Spinal cord (tissue), 9 donors: ENCODE measurements at regions not wholly inside any gene's neighbourhood (a gene's known extent, or its start where the extent isn't known, plus 50 kb on each side); places are given as distances from the start of the nearest gene placed in this dataset.
A peak's percentile ranks its signal among the peaks of the same experiment; 100 is the strongest.

ENCODE experiments used
- DNase-seq, 6 donors: peaks; one replicate each; pipeline versions ENCODE4 v3.0.0 to v3.0.0-alpha.2; 2013 to 2015; ENCODE audit warnings: low spot score in 6 of 6, low read depth in 4 of 6
- H3K27ac ChIP-seq: one replicate; pipeline ENCODE4 v1.5.1; 2013; ENCODE audit warnings: low read depth, low read length, control low read depth
- H3K27me3 ChIP-seq: one replicate; pipeline ENCODE4 v1.6.1; 2013; ENCODE audit warnings: low read length; ENCODE audit not compliant: control insufficient read depth, insufficient read depth
- H3K36me3 ChIP-seq: one replicate; pipeline ENCODE4 v1.6.1; 2013; ENCODE audit warnings: low read length; ENCODE audit not compliant: control insufficient read depth, insufficient read depth
- H3K4me1 ChIP-seq: one replicate; pipeline ENCODE4 v1.6.1; 2013; ENCODE audit warnings: low read length; ENCODE audit not compliant: control insufficient read depth, insufficient read depth
- H3K4me3 ChIP-seq: one replicate; pipeline ENCODE4 v1.5.1; 2013; ENCODE audit warnings: low read depth, low read length, control low read depth
- H3K9me3 ChIP-seq: one replicate; pipeline ENCODE4 v1.6.1; 2013; ENCODE audit warnings: low read length; ENCODE audit not compliant: control insufficient read depth, insufficient read depth
- WGBS: methylation state at CpG from one replicate; pipeline ENCODE4 v1.1.5; 2013; ENCODE audit warnings: missing lambda C conversion rate; ENCODE audit not compliant: insufficient coverage; 5-methylcytosine and 5-hydroxymethylcytosine counted together
- donor health status: healthy.

DNA sequence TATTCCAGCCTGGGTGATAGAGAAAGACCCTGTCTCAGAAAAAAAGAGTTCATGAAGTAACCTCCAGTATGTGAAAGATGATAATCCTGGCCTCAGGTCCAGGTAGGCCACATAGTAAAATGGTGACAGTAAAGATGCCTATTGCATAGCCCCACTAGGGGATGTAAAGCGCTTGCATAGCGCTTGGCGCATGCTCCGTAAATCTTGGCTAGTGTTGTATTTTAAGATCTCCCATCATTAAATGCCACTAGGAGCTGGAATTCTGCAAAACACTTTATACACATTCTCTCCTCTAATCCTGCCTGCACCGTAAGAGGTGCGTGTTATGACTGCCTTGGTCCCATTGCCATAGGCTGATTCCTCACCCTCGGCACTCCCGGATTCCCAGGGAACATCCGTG lies 153.6 kb downstream of the TFCP2L1 start:
- H3K4me1 ChIP-seq: no peaks in the 10 kb centered on the region
- no peaks in the 10 kb centered on the region for H3K27me3 ChIP-seq
- peaks cover 2% of the 10 kb centered on the region for H3K9me3 ChIP-seq
- no peak overlapping the region for H3K4me3 ChIP-seq
- 87% methylated on average over 5 of the region's 9 CpGs for WGBS
- no peak overlapping the region for H3K27ac ChIP-seq
- DNase-seq: peak in 1 of 6 donors; percentile 19
- no peaks in the 10 kb centered on the region for H3K36me3 ChIP-seq

DNA sequence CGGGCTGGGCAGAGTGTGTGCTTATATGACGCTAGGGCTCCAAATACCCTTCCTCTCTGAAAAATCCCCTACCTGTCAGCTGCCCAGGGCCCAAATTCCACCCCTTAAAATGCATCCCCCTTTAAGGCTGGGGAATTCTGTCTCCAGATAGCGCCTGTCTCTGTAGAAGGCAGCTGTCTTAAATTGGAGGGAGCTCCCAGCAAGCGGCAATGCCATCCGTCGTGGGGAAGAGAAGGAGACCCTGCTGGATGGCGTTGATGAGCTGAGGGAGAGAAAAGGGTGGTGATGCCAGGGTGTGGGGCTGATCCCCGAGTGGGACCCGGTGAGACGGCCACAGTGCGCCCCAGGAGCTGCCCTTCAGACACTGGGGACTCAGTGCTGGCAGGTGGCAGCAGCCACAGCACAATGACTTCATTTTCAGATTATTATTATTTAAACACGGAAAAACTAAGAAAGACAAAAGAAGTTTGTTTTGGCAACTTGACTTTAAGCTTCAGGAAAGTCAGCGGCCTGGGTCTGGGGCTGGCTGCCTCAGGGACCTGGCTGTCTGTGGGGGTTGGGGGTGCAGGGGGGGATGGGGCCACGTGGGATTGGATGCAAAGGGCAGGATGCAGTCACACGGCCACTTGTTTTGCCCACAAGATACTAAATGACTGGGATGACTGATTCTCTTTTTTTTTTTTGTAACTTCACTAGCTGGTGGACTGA lies 152.8 kb downstream of the TFCP2L1 start:
- Histone ChIP-seq H3K4me1 (no peaks in the 10 kb centered on the region), H3K4me3 (no peak overlapping the region), H3K9me3 (peaks cover 2% of the 10 kb centered on the region), H3K27ac (no peak overlapping the region), H3K36me3 (no peaks in the 10 kb centered on the region), H3K27me3 (no peaks in the 10 kb centered on the region)
- whole genome bisulfite sequencing: 44% methylated on average over 11 of the region's 15 CpGs
- no peak for DNase-seq

DNA sequence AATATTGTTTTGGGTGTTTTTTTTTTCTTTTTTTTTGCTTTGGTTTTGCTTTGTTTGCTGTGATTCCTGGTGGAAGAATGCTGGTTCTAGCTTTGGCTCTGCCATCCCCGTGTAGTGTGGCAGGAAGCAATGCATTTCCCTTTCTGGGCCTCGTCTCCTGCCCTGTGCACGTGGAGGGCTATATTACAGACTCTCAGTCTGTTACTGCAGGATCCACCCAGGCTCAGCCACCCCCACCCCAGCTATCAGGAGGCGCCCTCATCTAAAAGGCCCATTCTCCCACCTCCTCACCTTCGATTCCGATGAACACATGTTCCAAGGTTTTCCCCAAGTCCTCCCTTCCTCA lies 152.3 kb downstream of the TFCP2L1 start:
- DNase-seq: no peak
- H3K27me3 ChIP-seq: no peaks in the 10 kb centered on the region
- peaks cover 2% of the 10 kb centered on the region for H3K9me3 ChIP-seq
- H3K4me3 ChIP-seq: no peak overlapping the region
- H3K4me1 ChIP-seq: no peaks in the 10 kb centered on the region
- WGBS: 50% methylated on average over 6 of the region's 6 CpGs
- H3K36me3 ChIP-seq: no peaks in the 10 kb centered on the region
- H3K27ac ChIP-seq: no peak overlapping the region

DNA sequence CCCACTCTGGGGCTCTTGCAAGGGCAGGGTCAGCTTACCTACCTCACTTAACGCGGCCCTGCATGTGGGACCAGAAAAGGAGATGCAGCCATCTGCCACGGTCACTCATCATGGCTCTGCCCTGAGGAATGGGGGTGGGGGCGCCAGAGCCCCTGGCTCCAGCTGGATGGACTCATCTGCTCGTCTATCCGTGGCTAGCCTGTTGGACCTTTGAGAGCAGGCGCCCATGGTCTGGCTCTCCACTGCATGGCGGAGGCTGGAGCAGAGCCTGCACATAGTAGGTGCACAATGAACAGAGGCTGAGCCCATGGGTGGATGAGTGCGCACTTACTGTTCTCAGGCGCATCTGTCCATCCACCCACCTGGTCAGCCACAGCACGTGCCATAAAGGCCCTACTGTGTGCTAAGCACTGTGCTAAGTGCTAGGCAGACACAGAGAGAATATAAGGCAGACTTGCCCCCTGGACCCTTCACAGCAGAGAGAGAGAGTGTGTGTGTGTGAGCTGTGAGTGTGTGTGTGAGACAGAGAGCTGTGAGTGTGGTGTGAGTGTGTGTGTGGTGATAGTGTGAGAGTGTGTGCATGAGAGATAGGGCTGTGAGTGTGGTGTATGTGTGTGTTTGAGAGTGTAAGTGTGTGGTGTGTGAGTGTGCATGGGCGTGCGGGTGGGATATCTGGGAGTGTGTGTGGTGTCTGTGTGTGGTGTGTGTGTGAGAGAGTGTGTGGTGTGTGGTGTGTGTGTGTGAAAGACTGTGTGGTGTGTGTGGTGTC lies 151.3 kb downstream of the TFCP2L1 start:
- H3K36me3 ChIP-seq: no peaks in the 10 kb centered on the region
- DNase-seq: no peak
- no peaks in the 10 kb centered on the region for H3K4me1 ChIP-seq
- WGBS: 84% methylated on average over 13 of the region's 13 CpGs
- no peak overlapping the region for H3K27ac ChIP-seq
- peaks cover 2% of the 10 kb centered on the region for H3K9me3 ChIP-seq
- no peaks in the 10 kb centered on the region for H3K27me3 ChIP-seq
- H3K4me3 ChIP-seq: no peak overlapping the region

DNA sequence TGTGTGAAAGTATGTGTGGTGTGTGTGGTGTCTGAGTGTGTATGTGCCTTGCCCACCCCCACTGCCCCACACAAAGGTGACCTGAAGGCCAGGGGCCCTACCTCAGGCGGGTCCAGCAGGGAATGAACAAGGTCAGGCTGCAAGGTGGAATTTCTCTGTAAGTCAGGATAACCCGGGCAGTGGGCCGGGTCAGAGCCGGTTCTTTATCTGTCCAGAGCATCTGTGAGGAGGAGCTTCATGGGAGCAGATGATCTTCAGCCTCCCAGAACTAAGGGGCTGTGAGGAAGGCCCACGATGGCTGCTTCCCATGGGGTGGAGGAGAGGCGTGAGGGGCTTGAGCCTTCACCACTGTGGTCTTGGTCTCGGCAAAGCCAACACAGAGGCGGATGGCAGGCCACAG lies 150.3 kb downstream of the TFCP2L1 start:
- Histone ChIP-seq H3K9me3 (peaks cover 2% of the 10 kb centered on the region), H3K4me3 (no peak overlapping the region), H3K36me3 (no peaks in the 10 kb centered on the region), H3K27ac (no peak overlapping the region), H3K27me3 (no peaks in the 10 kb centered on the region), H3K4me1 (no peaks in the 10 kb centered on the region)
- 89% methylated on average over 6 of the region's 8 CpGs for WGBS
- no peak for DNase-seq

DNA sequence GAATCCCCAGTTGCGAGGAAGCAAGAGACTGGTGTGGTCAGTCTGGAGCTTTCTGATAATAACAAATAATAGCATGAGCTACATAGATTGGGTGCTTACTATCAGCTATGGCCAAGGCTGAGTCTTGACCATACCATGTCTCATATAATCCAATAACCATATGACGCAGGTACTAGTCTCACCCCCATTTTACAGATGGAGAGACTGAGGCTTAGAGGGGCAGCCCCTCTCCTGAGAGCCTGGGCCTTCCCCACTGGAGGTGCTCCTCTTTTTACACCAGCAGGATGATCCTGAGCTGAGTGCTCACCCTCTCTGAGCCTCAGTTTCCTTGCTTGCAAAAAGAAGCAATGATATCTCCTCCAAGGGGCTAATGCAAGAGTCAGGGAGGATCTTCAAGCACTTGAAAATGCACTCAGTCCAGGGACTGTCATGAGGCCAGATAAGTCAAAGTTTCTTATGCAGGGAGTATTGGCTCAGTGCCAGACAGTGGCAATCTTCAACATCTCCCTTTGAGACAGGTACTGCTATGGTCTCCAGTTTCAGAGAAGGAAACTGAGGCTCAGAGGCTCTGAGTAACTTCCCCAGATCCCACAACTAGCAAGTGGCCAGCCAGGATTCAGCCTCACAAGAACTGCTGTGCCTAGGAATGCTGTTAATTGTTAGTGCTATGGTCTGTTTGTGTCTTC lies 149.7 kb downstream of the TFCP2L1 start:
- Histone ChIP-seq H3K27ac (no peak overlapping the region), H3K9me3 (peaks cover 2% of the 10 kb centered on the region), H3K4me1 (no peaks in the 10 kb centered on the region), H3K36me3 (no peaks in the 10 kb centered on the region), H3K27me3 (no peaks in the 10 kb centered on the region), H3K4me3 (no peak overlapping the region)
- no CpG with 5 or more reads among the region's 2 CpGs for WGBS
- DNase-seq: no peak

DNA sequence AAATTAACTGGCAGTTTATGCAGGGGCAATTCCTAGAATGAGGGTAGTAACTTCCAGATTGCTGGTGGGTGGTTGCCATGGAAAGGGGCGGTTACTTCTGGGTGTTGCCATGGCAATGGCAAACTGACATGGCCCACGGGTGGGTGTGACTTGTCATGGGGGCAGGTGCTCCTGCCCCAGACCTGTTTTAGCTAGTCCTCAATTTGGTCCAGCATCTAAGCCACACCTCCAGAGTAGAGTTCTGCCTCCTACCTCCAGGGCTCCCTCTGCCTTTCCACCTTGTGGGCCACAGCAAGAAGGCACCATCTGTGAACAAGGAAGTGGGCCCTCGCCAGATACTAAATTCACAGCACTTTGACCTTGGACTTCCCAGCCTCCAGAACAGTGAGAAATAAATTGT lies 148.7 kb downstream of the TFCP2L1 start:
- no peak overlapping the region for H3K4me3 ChIP-seq
- no peak for DNase-seq
- H3K27me3 ChIP-seq: no peaks in the 10 kb centered on the region
- H3K36me3 ChIP-seq: no peaks in the 10 kb centered on the region
- H3K27ac ChIP-seq: no peak overlapping the region
- H3K4me1 ChIP-seq: no peaks in the 10 kb centered on the region
- 75% methylated on average over 2 of the region's 3 CpGs for WGBS
- H3K9me3 ChIP-seq: peaks cover 2% of the 10 kb centered on the region

DNA sequence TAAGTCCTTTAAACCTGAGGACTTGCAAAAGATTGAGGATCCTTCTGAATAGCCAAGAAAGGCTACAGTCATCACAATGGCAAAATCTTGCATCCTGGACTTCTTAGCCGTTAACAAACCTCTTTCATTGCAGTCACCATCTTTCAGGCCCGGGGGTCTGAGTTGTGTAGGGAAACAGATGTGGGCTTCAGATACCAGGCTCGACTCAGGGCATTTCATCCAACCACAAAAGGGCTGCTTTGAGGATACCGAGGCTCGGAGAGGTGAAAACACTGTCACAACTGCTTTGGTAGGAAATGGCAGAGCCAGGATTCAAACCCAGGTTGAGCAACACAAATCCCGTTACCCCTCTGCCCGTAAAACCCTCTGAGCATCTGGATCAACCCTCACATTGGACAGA lies 147.4 kb downstream of the TFCP2L1 start:
- 90% methylated on average over 2 of the region's 7 CpGs for WGBS
- H3K27ac ChIP-seq: no peak overlapping the region
- H3K27me3 ChIP-seq: no peaks in the 10 kb centered on the region

DNA sequence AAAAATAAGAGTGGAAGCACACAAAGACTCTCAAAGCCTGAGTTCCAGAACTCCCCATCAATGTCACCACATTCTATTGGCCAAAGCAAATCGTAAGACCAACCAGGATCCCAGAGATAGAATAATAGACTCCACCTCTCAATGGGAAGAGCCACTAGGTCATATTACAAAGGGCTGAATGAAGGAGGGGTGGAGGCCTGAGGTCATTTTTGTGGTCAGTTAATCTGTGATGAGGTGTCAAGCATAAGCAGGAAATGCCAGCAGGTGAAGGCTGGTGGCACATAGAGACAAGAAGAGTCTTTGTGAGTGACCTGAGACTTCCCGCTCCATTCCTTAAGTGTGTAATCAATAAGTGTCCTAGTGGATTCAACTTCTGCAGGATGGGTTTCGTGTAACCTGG lies 144.3 kb downstream of the TFCP2L1 start:
- Histone ChIP-seq H3K4me3 (no peak overlapping the region), H3K27ac (no peak overlapping the region), H3K4me1 (no peaks in the 10 kb centered on the region), H3K36me3 (no peaks in the 10 kb centered on the region), H3K9me3 (peaks cover 2% of the 10 kb centered on the region), H3K27me3 (no peaks in the 10 kb centered on the region)
- 100% methylated on average over 2 of the region's 3 CpGs for WGBS
- no peak for DNase-seq

More for the DNA sequence above, 147.4 kb downstream of the TFCP2L1 start:
- Histone ChIP-seq H3K4me1 (no peaks in the 10 kb centered on the region), H3K36me3 (no peaks in the 10 kb centered on the region), H3K4me3 (no peak overlapping the region), H3K9me3 (peaks cover 2% of the 10 kb centered on the region)
- DNase-seq: no peak
